ENCODE measurements at regions not wholly inside any gene's neighbourhood (a gene's known extent, or its start where the extent isn't known, plus 50 kb on each side); places are given as distances from the start of the nearest gene placed in this dataset.

DNA sequence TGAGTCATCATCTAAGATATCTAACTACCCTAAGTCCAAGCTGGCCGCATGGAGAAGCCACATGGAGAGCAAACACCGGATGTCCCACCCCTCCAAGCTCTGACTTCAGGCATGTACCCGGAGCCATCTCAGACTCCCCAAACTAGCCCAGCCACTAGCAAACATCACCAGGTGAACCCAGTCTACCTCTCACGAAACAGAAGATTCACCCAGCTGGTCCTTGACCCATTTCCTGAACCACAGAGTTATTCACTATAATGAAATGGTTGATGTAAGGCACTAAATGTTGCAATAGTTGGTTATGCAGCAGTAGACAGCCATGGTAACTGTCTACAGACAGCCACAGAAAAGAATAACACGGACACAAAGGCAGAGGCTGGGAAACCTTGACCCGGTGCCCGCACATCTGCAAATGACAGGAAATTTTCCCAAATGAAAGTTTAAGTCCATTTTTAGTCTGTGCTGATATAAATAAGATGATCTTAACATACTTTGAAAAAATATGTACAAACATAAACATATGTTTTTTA, 265.5 kb upstream of the ATP10A start:
- TF ChIP-seq TAF1 (IDR thresholded peaks at IDR 0.05; ENCODE audit: borderline replicate concordance, insufficient read depth, low read length) (no peak), REST (IDR thresholded peaks at IDR 0.05; ENCODE audit: insufficient read depth in 1 of 2, low read depth in 2 of 2, low read length in 2 of 2) (no peak), POLR2AphosphoS5 (IDR thresholded peaks at IDR 0.05; ENCODE audit: low read depth, low read length) (no peak), FOXP2 (optimal IDR thresholded peaks at IDR 0.05; ENCODE audit: borderline replicate concordance, extremely low read depth, extremely low read length, insufficient read depth) (no peak), SIN3A (IDR thresholded peaks at IDR 0.05; ENCODE audit: borderline replicate concordance, insufficient read depth, low read length) (no peak)

GRCh38 chr15:26126819-26127387, 263.8 kb upstream of the ATP10A start:
- TF ChIP-seq TAF1 (IDR thresholded peaks at IDR 0.05; ENCODE audit: borderline replicate concordance, insufficient read depth, low read length) (no peak), SIN3A (IDR thresholded peaks at IDR 0.05; ENCODE audit: borderline replicate concordance, insufficient read depth, low read length) (no peak), POLR2AphosphoS5 (IDR thresholded peaks at IDR 0.05; ENCODE audit: low read depth, low read length) (no peak), FOXP2 (optimal IDR thresholded peaks at IDR 0.05; ENCODE audit: borderline replicate concordance, extremely low read depth, extremely low read length, insufficient read depth) (no peak), REST (IDR thresholded peaks at IDR 0.05; ENCODE audit: insufficient read depth in 1 of 2, low read depth in 2 of 2, low read length in 2 of 2) (no peak)

GRCh38 chr15:26126070-26126469, 262.9 kb upstream of the ATP10A start:
- TF ChIP-seq SIN3A (IDR thresholded peaks at IDR 0.05; ENCODE audit: borderline replicate concordance, insufficient read depth, low read length): no peak
- no peak for TF ChIP-seq POLR2AphosphoS5 (IDR thresholded peaks at IDR 0.05; ENCODE audit: low read depth, low read length)
- no peak for TF ChIP-seq REST (IDR thresholded peaks at IDR 0.05; ENCODE audit: insufficient read depth in 1 of 2, low read depth in 2 of 2, low read length in 2 of 2)
- no peak for TF ChIP-seq TAF1 (IDR thresholded peaks at IDR 0.05; ENCODE audit: borderline replicate concordance, insufficient read depth, low read length)
- no peak for TF ChIP-seq FOXP2 (optimal IDR thresholded peaks at IDR 0.05; ENCODE audit: borderline replicate concordance, extremely low read depth, extremely low read length, insufficient read depth)

- TF ChIP-seq SIN3A (IDR thresholded peaks at IDR 0.05; ENCODE audit: borderline replicate concordance, insufficient read depth, low read length) (no peak), REST (IDR thresholded peaks at IDR 0.05; ENCODE audit: insufficient read depth in 1 of 2, low read depth in 2 of 2, low read length in 2 of 2) (no peak), TAF1 (IDR thresholded peaks at IDR 0.05; ENCODE audit: borderline replicate concordance, insufficient read depth, low read length) (no peak), FOXP2 (optimal IDR thresholded peaks at IDR 0.05; ENCODE audit: borderline replicate concordance, extremely low read depth, extremely low read length, insufficient read depth) (no peak), POLR2AphosphoS5 (IDR thresholded peaks at IDR 0.05; ENCODE audit: low read depth, low read length) (no peak)
Measured at GRCh38 chr15:26125664-26126063, 262.5 kb upstream of the ATP10A start.
